Endothelial cell of umbilical vein (primary cell): ENCODE measurements at regions not wholly inside any gene's neighbourhood (a gene's known extent, or its start where the extent isn't known, plus 50 kb on each side); places are given as distances from the start of the nearest gene placed in this dataset.

Experiments
- BruUV-seq: library from RNA; stranded (reverse); fragments of 400-500 nt; replicated peaks from 2 replicates; lab custom pipeline; 2021; lab: Mats Ljungman, UMichigan
- CTCF ChIA-PET: fragments of 300-600, 350-600 bp; sonication (Branson Sonifier 250); formaldehyde crosslinking; loops from one replicate; lab custom pipeline; 2021; ENCODE audit warnings: antibody characterized with exemption, inconsistent platforms; lab: Charles Lee
- POLR2A ChIA-PET: fragments of 300-600, 350-600 bp; sonication (Branson Sonifier 250); formaldehyde crosslinking; loops from one replicate; lab custom pipeline; 2021; ENCODE audit warnings: antibody characterized with exemption, inconsistent platforms; lab: Charles Lee
- DNase-seq: peaks from one replicate; pipeline ENCODE4 v3.0.0-alpha.2; 2011; ENCODE audit warnings: low read depth, low spot score
- FAIRE-seq: peaks from 2 replicates; lab custom pipeline; 2011; peaks lifted over from hg19 to GRCh38; lab: Jason Lieb, UNC
- H2AFZ ChIP-seq: 2 replicates; pipeline ENCODE4 v1.6.0; 2012; ENCODE audit warnings: low read depth, low read length, control low read depth, inconsistent platforms
- H3K27ac ChIP-seq: 2 replicates; pipeline ENCODE4 v1.5.1; 2011; ENCODE audit warnings: low read depth, mild to moderate bottlenecking, control low read depth, low read length, moderate library complexity; ENCODE audit not compliant: insufficient read depth
- H3K27me3 ChIP-seq, 2 experiments: 2 replicates each; pipeline versions ENCODE4 v1.6.0 to v1.6.1; 2011; ENCODE audit warnings: low read length in 2 of 2, mixed read lengths in 1 of 2; ENCODE audit not compliant: control insufficient read depth in 2 of 2, insufficient read depth in 2 of 2
- H3K36me3 ChIP-seq, 2 experiments: 2 replicates in 1 of 2; 3 replicates in 1 of 2; pipeline ENCODE4 v1.5.1; 2011; ENCODE audit warnings: low read length in 2 of 2, mild to moderate bottlenecking in 1 of 2, moderate library complexity in 1 of 2; ENCODE audit not compliant: control insufficient read depth in 2 of 2, insufficient read depth in 2 of 2; ENCODE audit errors: extremely low read depth in 1 of 2
- H3K4me1 ChIP-seq: 3 replicates; pipeline ENCODE4 v1.5.1; 2011; ENCODE audit warnings: mild to moderate bottlenecking, low read length; ENCODE audit not compliant: control insufficient read depth, insufficient read depth; ENCODE audit errors: extremely low read depth
- H3K4me2 ChIP-seq: 2 replicates; pipeline ENCODE4 v1.6.1; 2011; ENCODE audit warnings: low read length, control low read depth, mixed read lengths; ENCODE audit not compliant: insufficient read depth
- H3K4me3 ChIP-seq, 3 experiments: fragments of 200-600 bp in 1 of 3; sonication (generic), shearing (Covaris generic) in 1 of 3; replicated peaks in 1 of 3; 2 replicates each; pipeline ENCODE4 v1.5.1; 2011 to 2016; ENCODE audit warnings: control low read depth in 3 of 3, low read length in 3 of 3, mild to moderate bottlenecking in 2 of 3, inconsistent platforms in 1 of 3, low read depth in 1 of 3, moderate library complexity in 1 of 3; ENCODE audit not compliant: insufficient read depth in 1 of 3
- H3K79me2 ChIP-seq: 2 replicates; pipeline ENCODE4 v1.6.0; 2012; ENCODE audit warnings: low read length, inconsistent platforms; ENCODE audit not compliant: control insufficient read depth, insufficient read depth
- H3K9ac ChIP-seq: replicated peaks from 2 replicates; pipeline ENCODE3; 2011; ENCODE audit warnings: low read length, control low read depth; ENCODE audit not compliant: insufficient read depth; ENCODE audit errors: extremely low read depth
- H3K9me1 ChIP-seq: replicated peaks from 3 replicates; pipeline ENCODE4 v1.6.0; 2011; ENCODE audit warnings: mild to moderate bottlenecking, low read length; ENCODE audit not compliant: control insufficient read depth, insufficient read depth; ENCODE audit errors: extremely low read depth
- H3K9me3 ChIP-seq: replicated peaks from 2 replicates; pipeline ENCODE4 v1.5.1; 2012; ENCODE audit warnings: low read length, inconsistent platforms; ENCODE audit not compliant: control insufficient read depth, insufficient read depth
- H4K20me1 ChIP-seq: replicated peaks from 2 replicates; pipeline ENCODE3; 2011; ENCODE audit warnings: mild to moderate bottlenecking, low read length; ENCODE audit not compliant: control insufficient read depth, insufficient read depth; ENCODE audit errors: extremely low read depth
- EZH2 ChIP-seq: IDR thresholded peaks from 2 replicates; pipeline ENCODE4 v1.6.1; 2012; ENCODE audit warnings: borderline replicate concordance, low read depth, mild to moderate bottlenecking, moderate library complexity, low read length, inconsistent platforms; ENCODE audit not compliant: severe bottlenecking
- FOS ChIP-seq: IDR thresholded peaks from 2 replicates; pipeline ENCODE4 v1.6.1; 2011; ENCODE audit warnings: mild to moderate bottlenecking, low read length, moderate library complexity, borderline replicate concordance; ENCODE audit not compliant: insufficient read depth
- GATA2 ChIP-seq: IDR thresholded peaks from 2 replicates; pipeline ENCODE4 v1.7.0; 2011; ENCODE audit warnings: low read depth, mild to moderate bottlenecking, moderate library complexity, mixed read lengths, low read length; ENCODE audit not compliant: insufficient read length, insufficient read depth
- JUN ChIP-seq: IDR thresholded peaks from 2 replicates; pipeline ENCODE4 v1.6.1; 2011; ENCODE audit warnings: borderline replicate concordance, low read depth; ENCODE audit not compliant: insufficient read length, insufficient read depth
- MYC ChIP-seq: IDR thresholded peaks from one replicate; pipeline ENCODE4 v1.6.1; 2011; ENCODE audit warnings: mild to moderate bottlenecking, low read depth, low read length
- POLR2A ChIP-seq: IDR thresholded peaks from 2 replicates; pipeline ENCODE4 v1.6.1; 2012; ENCODE audit warnings: low read depth, mild to moderate bottlenecking, control low read depth, low read length
- POLR2AphosphoS5 ChIP-seq: IDR thresholded peaks from 2 replicates; pipeline ENCODE4 v1.6.1; 2012; ENCODE audit warnings: low read depth, mild to moderate bottlenecking, control low read depth, low read length, moderate library complexity; ENCODE audit not compliant: insufficient read depth
- dilution Hi-C: fragments of 300-500 bp; cut with MboI; formaldehyde crosslinking; loops from one replicate; pipeline ENCODE4 v1.15.0; 2019; ENCODE audit warnings: low sequenced_read_pairs; ENCODE audit not compliant: extremely low pct_ligation_motif_present
- intact Hi-C: fragments of 100-400 bp; cut with micrococcal nuclease; formaldehyde crosslinking; loops from one replicate; pipeline ENCODE4 v1.10.0; 2022
- TF ChIP-seq, protein P1 (sequence below), 2 donors: IDR thresholded peaks; 1 replicate in 1 of 2; 2 replicates in 1 of 2; pipeline ENCODE4 v1.5.1; 2011; ENCODE audit warnings: low read length in 2 of 2, mild to moderate bottlenecking in 2 of 2, moderate library complexity in 2 of 2, control low read depth in 1 of 2, inconsistent platforms in 1 of 2, low read depth in 1 of 2; ENCODE audit not compliant: insufficient read depth in 1 of 2; ENCODE audit errors: extremely low read depth in 1 of 2
- TF ChIP-seq, protein P2 (sequence below): IDR thresholded peaks from 2 replicates; pipeline ENCODE4 v1.6.1; 2011; ENCODE audit not compliant: insufficient read depth, insufficient read length

DNA sequence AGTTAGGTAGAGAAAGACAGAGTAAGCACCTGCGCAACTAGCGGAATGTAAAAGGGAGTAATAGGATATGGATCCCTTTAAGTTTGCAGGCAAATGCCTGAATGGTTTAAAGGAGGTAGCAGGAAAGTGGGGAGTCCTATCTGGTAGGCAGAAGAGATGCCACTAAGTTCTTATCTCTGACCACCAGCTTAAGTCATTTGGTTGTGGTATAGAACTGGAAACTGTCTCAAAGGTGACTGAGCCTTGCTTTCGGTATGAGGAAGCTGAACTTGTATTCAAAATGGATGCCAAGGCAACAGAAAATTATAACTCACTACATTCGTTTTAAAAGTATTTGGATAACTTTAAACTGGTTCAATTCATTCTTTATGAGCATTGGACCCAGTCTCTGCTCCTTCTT, 475.6 kb downstream of the DMRTA1 start:
- DNase-seq = no peak

More for the DNA sequence above, 475.6 kb downstream of the DMRTA1 start:
- no peak for FAIRE-seq
- no peaks in the 10 kb centered on the region for H3K4me1 ChIP-seq
- H3K9me1 ChIP-seq = no peaks in the 10 kb centered on the region
- no peak overlapping the region for H2AFZ ChIP-seq
- ChIA-PET POLR2A (no interaction called here), CTCF (interaction anchor here (1.1 kb wide), 1 partner anchor 8 kb away, joined by 3 read pairs; no protein-coding TSS in a partner anchor)
- dilution Hi-C loops (no loop called here), intact Hi-C loops (no loop called here)
- no peaks in the 10 kb centered on the region for H4K20me1 ChIP-seq
- no peaks in the 10 kb centered on the region for H3K9me3 ChIP-seq
- no peaks in the 10 kb centered on the region for H3K27me3 ChIP-seq
- TF ChIP-seq POLR2A (no peak), POLR2AphosphoS5 (no peak), GATA2 (no peak), MYC (no peak), EZH2 (no peak), FOS (no peak), JUN (no peak)
- TF ChIP-seq, protein P1, sequence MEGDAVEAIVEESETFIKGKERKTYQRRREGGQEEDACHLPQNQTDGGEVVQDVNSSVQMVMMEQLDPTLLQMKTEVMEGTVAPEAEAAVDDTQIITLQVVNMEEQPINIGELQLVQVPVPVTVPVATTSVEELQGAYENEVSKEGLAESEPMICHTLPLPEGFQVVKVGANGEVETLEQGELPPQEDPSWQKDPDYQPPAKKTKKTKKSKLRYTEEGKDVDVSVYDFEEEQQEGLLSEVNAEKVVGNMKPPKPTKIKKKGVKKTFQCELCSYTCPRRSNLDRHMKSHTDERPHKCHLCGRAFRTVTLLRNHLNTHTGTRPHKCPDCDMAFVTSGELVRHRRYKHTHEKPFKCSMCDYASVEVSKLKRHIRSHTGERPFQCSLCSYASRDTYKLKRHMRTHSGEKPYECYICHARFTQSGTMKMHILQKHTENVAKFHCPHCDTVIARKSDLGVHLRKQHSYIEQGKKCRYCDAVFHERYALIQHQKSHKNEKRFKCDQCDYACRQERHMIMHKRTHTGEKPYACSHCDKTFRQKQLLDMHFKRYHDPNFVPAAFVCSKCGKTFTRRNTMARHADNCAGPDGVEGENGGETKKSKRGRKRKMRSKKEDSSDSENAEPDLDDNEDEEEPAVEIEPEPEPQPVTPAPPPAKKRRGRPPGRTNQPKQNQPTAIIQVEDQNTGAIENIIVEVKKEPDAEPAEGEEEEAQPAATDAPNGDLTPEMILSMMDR (IDR thresholded peaks at IDR 0.05; ENCODE audit: extremely low read depth in 1 of 2, insufficient read depth in 1 of 2, low read depth in 1 of 2, low read length in 2 of 2) = no peak
- TF ChIP-seq, protein P2, sequence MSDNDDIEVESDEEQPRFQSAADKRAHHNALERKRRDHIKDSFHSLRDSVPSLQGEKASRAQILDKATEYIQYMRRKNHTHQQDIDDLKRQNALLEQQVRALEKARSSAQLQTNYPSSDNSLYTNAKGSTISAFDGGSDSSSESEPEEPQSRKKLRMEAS = no peak
- no TSS peak for BruUV-seq
- no peaks in the 10 kb centered on the region for H3K79me2 ChIP-seq
- H3K36me3 ChIP-seq = no peaks in the 10 kb centered on the region
- H3K4me2 ChIP-seq = no peak overlapping the region
- H3K27ac ChIP-seq = no peak overlapping the region
- no peak overlapping the region for H3K9ac ChIP-seq
- H3K4me3 ChIP-seq = no peak overlapping the region
